Activated CD8-positive, alpha-beta T cell treated with anti-CD3 and anti-CD28 coated beads, Interleukin-2, amount 10 ng/mL, durations not matched to agents 7 days and 5 days (primary cell): ENCODE measurements at regions not wholly inside any gene's neighbourhood (a gene's known extent, or its start where the extent isn't known, plus 50 kb on each side); places are given as distances from the start of the nearest gene placed in this dataset.

Experiments
- ATAC-seq: fragments of 150-1000 bp; cut with Tn5 transposase; one replicate; pipeline ENCODE4 v1.10.0; 2021; ENCODE audit warnings: moderate library complexity
- CTCF ChIA-PET: fragments of 350-600 bp; sonication (Branson Sonifier 250); formaldehyde crosslinking; loops from one replicate; lab custom pipeline; 2021; ENCODE audit warnings: antibody characterized with exemption; lab: Charles Lee
- POLR2A ChIA-PET: fragments of 350-600 bp; sonication (Branson Sonifier 250); formaldehyde crosslinking; loops from one replicate; lab custom pipeline; 2021; ENCODE audit warnings: antibody characterized with exemption; lab: Charles Lee
- DNase-seq: peaks from one replicate; pipeline ENCODE4 v3.0.0-alpha.2; 2020
- H3K27ac Mint-ChIP-seq: one replicate; pipeline ENCODE4 v1.8.0; 2021; ENCODE audit warnings: mild to moderate bottlenecking, mixed read lengths
- H3K27me3 Mint-ChIP-seq: one replicate; pipeline ENCODE4 v1.8.0; 2021; ENCODE audit warnings: low read depth, mixed read lengths
- H3K36me3 Mint-ChIP-seq: one replicate; pipeline ENCODE4 v1.8.0; 2021; ENCODE audit warnings: low read depth, mixed read lengths
- H3K4me1 Mint-ChIP-seq: one replicate; pipeline ENCODE4 v1.8.0; 2021; ENCODE audit warnings: low read depth, mixed read lengths
- H3K4me3 Mint-ChIP-seq: one replicate; pipeline ENCODE4 v1.8.0; 2021; ENCODE audit warnings: mild to moderate bottlenecking, mixed read lengths
- H3K9me3 Mint-ChIP-seq: one replicate; pipeline ENCODE4 v1.8.0; 2022; ENCODE audit warnings: mixed read lengths; ENCODE audit not compliant: insufficient read depth

GRCh38 chr10:2944788-2945187 is 122.6 kb upstream of the PFKP start:
- peaks cover 9% of the 10 kb centered on the region for H3K4me1 Mint-ChIP-seq
- H3K4me3 Mint-ChIP-seq: no peak overlapping the region
- POLR2A ChIA-PET: no interaction called here
- CTCF ChIA-PET: no interaction called here
- H3K9me3 Mint-ChIP-seq: no peaks in the 10 kb centered on the region
- no peak overlapping the region for H3K27ac Mint-ChIP-seq
- no peak for DNase-seq
- H3K27me3 Mint-ChIP-seq: no peaks in the 10 kb centered on the region
- no peak for ATAC-seq
- H3K36me3 Mint-ChIP-seq: no peaks in the 10 kb centered on the region

DNA sequence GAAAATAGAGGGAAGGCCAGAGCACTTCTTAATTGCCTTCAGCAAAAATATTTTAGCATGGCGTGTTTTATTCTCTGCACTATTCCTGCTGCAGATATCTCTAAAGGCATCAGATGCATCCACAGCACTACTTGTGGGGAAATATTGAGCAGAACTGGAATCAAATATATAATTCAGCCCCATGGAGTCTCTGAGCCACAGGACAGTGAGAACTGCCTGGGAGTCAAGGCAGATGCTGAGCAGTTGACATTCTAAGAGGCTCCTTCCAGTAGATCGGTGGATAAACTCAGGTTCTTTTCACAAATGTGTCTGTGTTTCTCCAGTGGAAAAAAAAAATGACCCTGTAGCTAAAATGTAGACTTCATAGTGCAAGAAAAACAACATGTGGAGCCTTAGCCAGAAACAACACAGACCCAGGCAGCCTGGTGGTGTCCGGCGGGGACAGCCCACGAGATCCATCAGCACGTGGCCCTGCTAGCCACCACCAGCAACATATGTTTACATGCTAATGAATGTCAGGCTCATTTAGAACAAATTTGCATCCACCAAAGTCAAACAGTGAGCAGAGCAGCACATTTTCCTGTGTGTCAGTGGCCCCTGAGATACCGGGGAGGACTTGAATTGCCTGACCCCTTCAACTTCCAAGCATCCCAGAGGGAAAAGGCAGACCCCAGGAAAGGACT is 123.3 kb upstream of the PFKP start:
- ChIA-PET CTCF (no interaction called here), POLR2A (no interaction called here)
- H3K36me3 Mint-ChIP-seq: no peaks in the 10 kb centered on the region
- H3K4me1 Mint-ChIP-seq: peaks cover 9% of the 10 kb centered on the region
- H3K9me3 Mint-ChIP-seq: no peaks in the 10 kb centered on the region
- no peak overlapping the region for H3K27ac Mint-ChIP-seq
- ATAC-seq: no peak
- DNase-seq: no peak
- H3K27me3 Mint-ChIP-seq: no peaks in the 10 kb centered on the region
- H3K4me3 Mint-ChIP-seq: no peak overlapping the region

DNA sequence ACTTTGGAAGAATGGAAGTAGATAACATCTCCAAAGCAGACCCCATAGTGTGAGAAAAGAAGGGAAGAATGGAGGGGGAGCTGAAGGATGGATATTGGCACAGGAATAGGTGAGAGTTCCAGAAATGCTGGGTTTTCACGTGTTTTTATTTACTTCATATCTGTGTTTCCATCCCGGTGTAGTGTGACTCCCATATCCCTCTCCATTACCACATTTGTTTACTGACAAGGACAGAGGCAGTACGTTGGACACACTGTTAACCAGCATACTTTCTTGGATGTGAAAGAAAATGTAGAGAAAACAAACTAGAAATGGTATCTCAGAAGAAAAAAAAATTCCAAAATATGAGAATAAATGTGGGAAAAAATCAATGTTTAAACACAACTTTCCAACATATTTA is 124.4 kb upstream of the PFKP start:
- no peaks in the 10 kb centered on the region for H3K9me3 Mint-ChIP-seq
- H3K4me3 Mint-ChIP-seq: no peak overlapping the region
- no peaks in the 10 kb centered on the region for H3K36me3 Mint-ChIP-seq
- peaks cover 2% of the 10 kb centered on the region for H3K27me3 Mint-ChIP-seq
- ChIA-PET CTCF (no interaction called here), POLR2A (no interaction called here)
- no peak for ATAC-seq
- H3K4me1 Mint-ChIP-seq: peaks cover under 1% of the 10 kb centered on the region
- H3K27ac Mint-ChIP-seq: no peak overlapping the region
- no peak for DNase-seq

DNA sequence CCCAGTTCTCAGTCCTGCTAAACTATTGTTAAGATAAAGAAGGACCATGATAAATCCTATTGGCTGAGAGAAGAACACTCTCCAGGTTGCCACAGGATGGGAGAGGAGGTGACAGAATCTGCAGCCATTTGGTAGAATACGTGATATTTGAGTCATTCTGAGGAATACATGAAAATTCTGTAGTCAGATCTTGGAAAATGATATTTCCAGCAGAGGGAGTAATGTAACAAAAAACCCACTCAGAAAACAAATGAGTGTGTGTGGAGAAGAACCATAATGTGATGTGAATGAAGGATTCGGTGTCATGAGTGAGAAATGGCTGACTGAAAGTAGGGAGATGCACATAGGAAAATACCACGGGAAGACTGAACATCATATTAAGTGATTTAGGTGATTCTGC is 128.5 kb upstream of the PFKP start:
- ChIA-PET POLR2A (no interaction called here), CTCF (no interaction called here)
- H3K4me1 Mint-ChIP-seq: no peaks in the 10 kb centered on the region
- no peaks in the 10 kb centered on the region for H3K9me3 Mint-ChIP-seq
- no peak for ATAC-seq
- H3K36me3 Mint-ChIP-seq: no peaks in the 10 kb centered on the region
- H3K4me3 Mint-ChIP-seq: no peak overlapping the region
- DNase-seq: no peak
- H3K27me3 Mint-ChIP-seq: peaks cover 6% of the 10 kb centered on the region
- no peak overlapping the region for H3K27ac Mint-ChIP-seq

GRCh38 chr10:2936816-2937215 is 130.5 kb upstream of the PFKP start:
- Mint-ChIP-seq H3K27me3 (peaks cover 6% of the 10 kb centered on the region), H3K36me3 (no peaks in the 10 kb centered on the region), H3K4me3 (no peak overlapping the region), H3K9me3 (no peaks in the 10 kb centered on the region), H3K27ac (no peak overlapping the region), H3K4me1 (no peaks in the 10 kb centered on the region)
- ChIA-PET CTCF (interaction anchor here (1.8 kb wide), 1 partner anchor 9 kb away, joined by 5 read pairs; no protein-coding TSS in a partner anchor), POLR2A (no interaction called here)
- DNase-seq (no peak), ATAC-seq (no peak)

- no peak for DNase-seq
- Mint-ChIP-seq H3K4me3 (no peak overlapping the region), H3K27me3 (peaks cover 6% of the 10 kb centered on the region), H3K27ac (no peak overlapping the region), H3K4me1 (no peaks in the 10 kb centered on the region), H3K36me3 (no peaks in the 10 kb centered on the region), H3K9me3 (no peaks in the 10 kb centered on the region)
- CTCF ChIA-PET: no interaction called here
- no peak for ATAC-seq
- POLR2A ChIA-PET: no interaction called here
Observed at GRCh38 chr10:2935647-2936386, 131.5 kb upstream of the PFKP start.

GRCh38 chr10:2933924-2934323 is 133.4 kb upstream of the PFKP start:
- H3K27me3 Mint-ChIP-seq: peaks cover 6% of the 10 kb centered on the region

DNA sequence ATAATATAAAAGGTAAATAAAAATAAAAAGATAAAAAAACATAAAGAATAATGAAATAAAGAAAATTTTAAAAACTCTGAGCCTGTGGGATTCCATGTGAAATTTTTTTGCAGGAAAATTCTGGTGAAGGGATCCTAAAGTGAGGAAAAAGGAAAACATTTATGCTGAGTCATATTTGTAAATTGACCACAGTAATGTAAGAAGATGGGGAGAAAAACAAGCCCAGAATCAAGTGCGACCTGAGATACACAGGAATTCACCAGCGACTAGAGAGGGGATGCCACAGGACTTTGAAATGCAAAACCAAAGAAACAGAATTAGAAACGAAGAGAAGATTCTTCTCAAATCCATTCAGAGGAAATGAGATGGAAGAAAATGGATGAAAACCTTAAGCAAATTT is 133.8 kb upstream of the PFKP start:
- POLR2A ChIA-PET: no interaction called here
- no peaks in the 10 kb centered on the region for H3K4me1 Mint-ChIP-seq
- no peak overlapping the region for H3K4me3 Mint-ChIP-seq
- DNase-seq: no peak
- no peak overlapping the region for H3K27ac Mint-ChIP-seq
- no peaks in the 10 kb centered on the region for H3K36me3 Mint-ChIP-seq
- no peaks in the 10 kb centered on the region for H3K9me3 Mint-ChIP-seq
- peaks cover 4% of the 10 kb centered on the region for H3K27me3 Mint-ChIP-seq
- CTCF ChIA-PET: no interaction called here
- no peak for ATAC-seq

More at GRCh38 chr10:2933924-2934323, 133.4 kb upstream of the PFKP start:
- ChIA-PET POLR2A (no interaction called here), CTCF (no interaction called here)
- Mint-ChIP-seq H3K4me1 (no peaks in the 10 kb centered on the region), H3K9me3 (no peaks in the 10 kb centered on the region), H3K4me3 (no peak overlapping the region), H3K27ac (no peak overlapping the region), H3K36me3 (no peaks in the 10 kb centered on the region)
- DNase-seq (no peak), ATAC-seq (no peak)

DNA sequence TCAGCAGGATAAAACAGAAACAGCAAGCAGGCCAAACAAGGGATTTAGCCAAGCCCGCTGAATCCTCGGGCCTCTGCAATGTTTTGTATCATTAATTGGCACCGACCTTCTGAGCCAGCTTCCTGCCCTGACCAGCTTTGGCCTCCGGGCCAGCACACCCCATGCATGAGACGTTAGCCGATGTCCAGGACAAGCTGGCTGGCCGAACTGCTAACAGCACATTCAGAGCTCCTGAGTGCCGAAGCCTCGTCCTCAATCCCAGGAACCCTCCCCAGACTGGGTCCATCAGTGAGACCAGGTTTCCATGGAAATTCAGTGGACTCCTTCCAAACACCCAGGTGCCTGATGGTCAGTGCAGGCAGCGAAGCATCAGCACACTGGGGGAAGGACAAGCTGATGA is 134.3 kb upstream of the PFKP start:
- ATAC-seq: no peak
- H3K27ac Mint-ChIP-seq: no peak overlapping the region
- H3K27me3 Mint-ChIP-seq: peaks cover 4% of the 10 kb centered on the region
- H3K4me3 Mint-ChIP-seq: no peak overlapping the region
- POLR2A ChIA-PET: no interaction called here
- no peaks in the 10 kb centered on the region for H3K9me3 Mint-ChIP-seq
- H3K36me3 Mint-ChIP-seq: no peaks in the 10 kb centered on the region
- CTCF ChIA-PET: no interaction called here
- DNase-seq: no peak
- peaks cover 2% of the 10 kb centered on the region for H3K4me1 Mint-ChIP-seq

GRCh38 chr10:2929480-2930258 is 137.7 kb upstream of the PFKP start:
- peaks cover 5% of the 10 kb centered on the region for H3K27me3 Mint-ChIP-seq
- no peaks in the 10 kb centered on the region for H3K9me3 Mint-ChIP-seq
- H3K4me1 Mint-ChIP-seq: peaks cover 11% of the 10 kb centered on the region
- no peak overlapping the region for H3K4me3 Mint-ChIP-seq
- POLR2A ChIA-PET: no interaction called here
- no peak overlapping the region for H3K27ac Mint-ChIP-seq
- DNase-seq: no peak
- no peak for ATAC-seq
- no peaks in the 10 kb centered on the region for H3K36me3 Mint-ChIP-seq
- CTCF ChIA-PET: interaction anchor here (2.0 kb wide), 1 partner anchor 12 kb away, joined by 4 read pairs; no protein-coding TSS in a partner anchor

- CTCF ChIA-PET: interaction anchor here (0.7 to 2.5 kb wide), 10 partner anchors 9 to 253 kb away, joined by 3 to 17 read pairs (median 4); no protein-coding TSS in a partner anchor
- POLR2A ChIA-PET: no interaction called here
- ATAC-seq (peak; percentile 79), DNase-seq (peak; percentile 80)
- H3K4me3 Mint-ChIP-seq: no peak overlapping the region
- no peaks in the 10 kb centered on the region for H3K9me3 Mint-ChIP-seq
- H3K27me3 Mint-ChIP-seq: peaks cover 3% of the 10 kb centered on the region
- H3K36me3 Mint-ChIP-seq: no peaks in the 10 kb centered on the region
- peaks cover 12% of the 10 kb centered on the region for H3K4me1 Mint-ChIP-seq
- H3K27ac Mint-ChIP-seq: no peak overlapping the region
Observed at GRCh38 chr10:2927958-2928840, 139.1 kb upstream of the PFKP start.
